ENCODE measurements at regions not wholly inside any gene's neighbourhood (a gene's known extent, or its start where the extent isn't known, plus 50 kb on each side); places are given as distances from the start of the nearest gene placed in this dataset.
"Not testable (repeated sequence)": the region's sequence is repeated elsewhere in the genome, so short reads cannot be mapped to it uniquely, and the experiment has no call there.

- no peak for TF ChIP-seq ZNF317 (CRISPR knock-in tag; IDR thresholded peaks at IDR 0.05; ENCODE audit: borderline replicate concordance, low read depth)
- TF ChIP-seq NR2C2 (CRISPR knock-in tag; IDR thresholded peaks at IDR 0.05): no peak
- no peak for TF ChIP-seq OVOL2 (CRISPR knock-in tag; IDR thresholded peaks at IDR 0.05; ENCODE audit: borderline replicate concordance)
- TF ChIP-seq ZNF396 (CRISPR knock-in tag; IDR thresholded peaks at IDR 0.05; ENCODE audit: borderline replicate concordance): no peak
Measured at GRCh38 chr12:19620222-19620621, 180.9 kb downstream of the AEBP2 start (continued).

- no peak for DNase-seq (ENCODE audit: low spot score)
- H3K27me3 Mint-ChIP-seq (ENCODE audit: low read depth): no peaks in the 10 kb centered on the region
- ChIA-PET CTCF (no interaction called here), POLR2A (no interaction called here)
- ATAC-seq: no peak
- H3K36me3 Mint-ChIP-seq: peaks cover 2% of the 10 kb centered on the region; the same call in 1 of the 2 replicates
- peaks cover 9% of the 10 kb centered on the region for H3K4me1 Mint-ChIP-seq
- H3K4me3 Mint-ChIP-seq: no peak overlapping the region
- H3K27ac Mint-ChIP-seq: no peak overlapping the region
- peaks cover 6% of the 10 kb centered on the region for H3K9me3 Mint-ChIP-seq
- no peak for TF ChIP-seq ZNF396 (CRISPR knock-in tag; IDR thresholded peaks at IDR 0.05; ENCODE audit: borderline replicate concordance)
- no peak for TF ChIP-seq KAT7 (CRISPR knock-in tag; IDR thresholded peaks at IDR 0.05; ENCODE audit: borderline replicate concordance)
- TF ChIP-seq ZNF317 (CRISPR knock-in tag; IDR thresholded peaks at IDR 0.05; ENCODE audit: borderline replicate concordance, low read depth): no peak
- no peak for TF ChIP-seq ZBTB43 (CRISPR knock-in tag; IDR thresholded peaks at IDR 0.05)
- TF ChIP-seq ATF1 (CRISPR knock-in tag; IDR thresholded peaks at IDR 0.05): no peak
Measured at GRCh38 chr12:19623751-19624399, 184.6 kb downstream of the AEBP2 start.

GRCh38 chr12:19624491-19624890, 185.2 kb downstream of the AEBP2 start:
- H3K4me3 Mint-ChIP-seq: no peak overlapping the region
- H3K27ac Mint-ChIP-seq: no peak overlapping the region
- peaks cover 2% of the 10 kb centered on the region; the same call in 1 of the 2 replicates for H3K36me3 Mint-ChIP-seq
- no peak for ATAC-seq
- ChIA-PET POLR2A (no interaction called here), CTCF (no interaction called here)
- TF ChIP-seq E2F4 (CRISPR knock-in tag; IDR thresholded peaks at IDR 0.05; ENCODE audit: borderline replicate concordance, low read depth) (no peak), FOXK1 (CRISPR knock-in tag; IDR thresholded peaks at IDR 0.05) (no peak), ZNF121 (CRISPR knock-in tag; IDR thresholded peaks at IDR 0.05) (no peak), ATF6 (CRISPR knock-in tag; IDR thresholded peaks at IDR 0.05) (no peak), EMX1 (CRISPR knock-in tag; IDR thresholded peaks at IDR 0.05) (no peak), IRF2 (CRISPR knock-in tag; IDR thresholded peaks at IDR 0.05; ENCODE audit: borderline replicate concordance, low read depth) (no peak), ETV6 (CRISPR knock-in tag; IDR thresholded peaks at IDR 0.05) (no peak), MXD4 (CRISPR knock-in tag; IDR thresholded peaks at IDR 0.05; ENCODE audit: borderline replicate concordance) (no peak), ZNF138 (CRISPR knock-in tag; conservative IDR thresholded peaks at IDR 0.05) (no peak), PRDM15 (CRISPR knock-in tag; IDR thresholded peaks at IDR 0.05) (no peak), FOXP1 (CRISPR knock-in tag; IDR thresholded peaks at IDR 0.05; ENCODE audit: borderline replicate concordance) (no peak), ESRRA (CRISPR knock-in tag; IDR thresholded peaks at IDR 0.05; ENCODE audit: borderline replicate concordance) (no peak), CREM (CRISPR knock-in tag; IDR thresholded peaks at IDR 0.05) (no peak), RORB (CRISPR knock-in tag; IDR thresholded peaks at IDR 0.05) (no peak)
- no peak for DNase-seq (ENCODE audit: low spot score)
- H3K27me3 Mint-ChIP-seq (ENCODE audit: low read depth): no peaks in the 10 kb centered on the region
- H3K9me3 Mint-ChIP-seq: peaks cover 6% of the 10 kb centered on the region
- H3K4me1 Mint-ChIP-seq: peaks cover 9% of the 10 kb centered on the region

- CTCF ChIA-PET; ATAC-seq; H3K4me3 Mint-ChIP-seq; H3K27ac Mint-ChIP-seq; H3K36me3 Mint-ChIP-seq; H3K27me3 Mint-ChIP-seq (ENCODE audit: low read depth); H3K9me3 Mint-ChIP-seq; DNase-seq (ENCODE audit: low spot score); H3K4me1 Mint-ChIP-seq; POLR2A ChIA-PET: not testable (repeated sequence)
Measured at GRCh38 chr12:19625551-19625950, 186.3 kb downstream of the AEBP2 start.
